HepG2 (cell line): ENCODE measurements at regions not wholly inside any gene's neighbourhood (a gene's known extent, or its start where the extent isn't known, plus 50 kb on each side); places are given as distances from the start of the nearest gene placed in this dataset.
A peak's percentile ranks its signal among the peaks of the same experiment; 100 is the strongest.
"Not testable (repeated sequence)": the region's sequence is repeated elsewhere in the genome, so short reads cannot be mapped to it uniquely, and the experiment has no call there.

Experiments used
- ATAC-seq: fragments of 200-7000 bp; cut with Tn5 transposase; 3 replicates; pipeline ENCODE4 v1.9.1; 2020; ENCODE audit warnings: mild to moderate bottlenecking, moderate library complexity
- BruUV-seq: library from RNA; stranded (reverse); fragments of 400-500 nt; replicated peaks from 2 replicates; lab custom pipeline; 2021; lab: Mats Ljungman, UMichigan
- CTCF ChIA-PET: fragments of 300-600 bp; formaldehyde crosslinking; extraction: SDS; loops from one replicate; lab custom pipeline; 2021; ENCODE audit warnings: low total read pairs, inconsistent platforms, low intra/inter-chr PET ratio; lab: Yijun Ruan, JAX
- POLR2A ChIA-PET: fragments of 350-600 bp; sonication (Branson Sonifier 250); formaldehyde crosslinking; loops from one replicate; lab custom pipeline; 2020; ENCODE audit warnings: antibody characterized with exemption, inconsistent platforms; lab: Yijun Ruan, JAX
- DNase-seq: peaks from one replicate; pipeline ENCODE4 v3.0.0-alpha.2; 2015; ENCODE audit warnings: low spot score
- FAIRE-seq: peaks from 3 replicates; lab custom pipeline; 2011; peaks lifted over from hg19 to GRCh38; lab: Jason Lieb, UNC
- H2AFZ ChIP-seq: one replicate; pipeline ENCODE4 v1.6.1; 2011; ENCODE audit warnings: low read length, inconsistent platforms
- H3K27ac ChIP-seq: fragments of 300-600 bp; 3 replicates; pipeline ENCODE4 v1.8.0; 2011; ENCODE audit warnings: mixed run types, mild to moderate bottlenecking, mixed read lengths, low read length, inconsistent platforms; ENCODE audit not compliant: insufficient read depth; ENCODE audit errors: extremely low read length
- H3K27me3 ChIP-seq, 2 experiments: fragments of 200-600 bp in 1 of 2; 2 replicates in 1 of 2; 3 replicates in 1 of 2; pipeline versions ENCODE4 v1.6.0 to v1.8.0; 2011; ENCODE audit warnings: low read length in 2 of 2, mild to moderate bottlenecking in 2 of 2, moderate library complexity in 2 of 2, inconsistent platforms in 1 of 2; ENCODE audit not compliant: insufficient read depth in 2 of 2, control insufficient read depth in 1 of 2
- H3K36me3 ChIP-seq, 2 experiments: fragments of 200-600 bp in 1 of 2; replicated peaks in 1 of 2; 2 replicates in 1 of 2; 3 replicates in 1 of 2; pipeline versions ENCODE4 v1.5.1 to v1.8.0; 2011; ENCODE audit warnings: low read length in 2 of 2, inconsistent platforms in 1 of 2; ENCODE audit not compliant: insufficient read depth in 2 of 2, control insufficient read depth in 1 of 2
- H3K4me1 ChIP-seq: 2 replicates; pipeline ENCODE4 v1.5.1; 2012; ENCODE audit warnings: low read length, inconsistent platforms; ENCODE audit not compliant: insufficient read depth
- H3K4me2 ChIP-seq: 2 replicates; pipeline ENCODE4 v1.6.0; 2011; ENCODE audit warnings: low read depth, low read length, inconsistent platforms
- H3K4me3 ChIP-seq, 3 experiments: fragments of 200-600 bp in 1 of 3; sonication (generic), shearing (Covaris generic) in 1 of 3; replicated peaks in 1 of 3; 2 replicates each; pipeline ENCODE4 v1.5.1; 2011 to 2016; ENCODE audit warnings: low read length in 3 of 3, inconsistent platforms in 2 of 3, low read depth in 2 of 3, mild to moderate bottlenecking in 2 of 3, control low read depth in 1 of 3, mixed read lengths in 1 of 3; ENCODE audit not compliant: insufficient read depth in 1 of 3
- H3K79me2 ChIP-seq: one replicate; pipeline ENCODE4 v1.6.1; 2011; ENCODE audit warnings: low read length, inconsistent platforms; ENCODE audit not compliant: insufficient read depth
- H3K9ac ChIP-seq: 2 replicates; pipeline ENCODE4 v1.6.0; 2011; ENCODE audit warnings: mild to moderate bottlenecking, low read depth, low read length, inconsistent platforms; ENCODE audit not compliant: insufficient read depth
- H3K9me3 ChIP-seq: 2 replicates; pipeline ENCODE4 v1.5.1; 2012; ENCODE audit warnings: mild to moderate bottlenecking, low read length
- H4K20me1 ChIP-seq: 2 replicates; pipeline ENCODE4 v1.6.0; 2011; ENCODE audit warnings: inconsistent platforms, mild to moderate bottlenecking, low read length, moderate library complexity; ENCODE audit not compliant: insufficient read depth
- AKAP8 ChIP-seq: sonication (generic); formaldehyde crosslinking; IDR thresholded peaks from 2 replicates; pipeline ENCODE4 v1.5.1; 2020; ENCODE audit warnings: mild to moderate bottlenecking, missing genetic modification reagents
- CCDC6 ChIP-seq: sonication (generic); formaldehyde crosslinking; IDR thresholded peaks from 2 replicates; pipeline ENCODE4 v1.8.1; 2022; ENCODE audit warnings: mild to moderate bottlenecking, missing genetic modification reagents, moderate library complexity
- CREBL2 ChIP-seq: sonication (generic); formaldehyde crosslinking; IDR thresholded peaks from 2 replicates; pipeline ENCODE4 v1.8.1; 2023; ENCODE audit warnings: missing genetic modification reagents, mild to moderate bottlenecking, borderline replicate concordance
- GZF1 ChIP-seq: sonication (generic); formaldehyde crosslinking; IDR thresholded peaks from 2 replicates; pipeline ENCODE4 v1.5.1; 2020; ENCODE audit warnings: mild to moderate bottlenecking, missing genetic modification reagents
- HMGA1 ChIP-seq: sonication (generic); formaldehyde crosslinking; conservative IDR thresholded peaks from 2 replicates; pipeline ENCODE4 v1.4.0; 2020; ENCODE audit warnings: missing genetic modification reagents
- MNT ChIP-seq: fragments of 450-650 bp; IDR thresholded peaks from 2 replicates; pipeline ENCODE4 v1.6.1; 2016
- ZBTB46 ChIP-seq: sonication (generic); formaldehyde crosslinking; IDR thresholded peaks from 2 replicates; pipeline ENCODE4 v1.4.0; 2020; ENCODE audit warnings: mild to moderate bottlenecking, missing genetic modification reagents, borderline replicate concordance
- ZFY ChIP-seq: sonication (generic); formaldehyde crosslinking; IDR thresholded peaks from 2 replicates; pipeline ENCODE4 v1.4.0; 2020; ENCODE audit warnings: missing genetic modification reagents
- ZNF331 ChIP-seq: sonication (generic); formaldehyde crosslinking; IDR thresholded peaks from 2 replicates; pipeline ENCODE4 v1.4.0; 2020; ENCODE audit warnings: missing genetic modification reagents
- ZNF468 ChIP-seq: sonication (generic); formaldehyde crosslinking; IDR thresholded peaks from 2 replicates; pipeline ENCODE4 v1.8.0; 2022; ENCODE audit warnings: mild to moderate bottlenecking, moderate library complexity, missing genetic modification reagents
- ZNF496 ChIP-seq: sonication (generic); formaldehyde crosslinking; IDR thresholded peaks from 2 replicates; pipeline ENCODE4 v1.8.1; 2023; ENCODE audit warnings: mild to moderate bottlenecking, moderate library complexity, missing genetic modification reagents; ENCODE audit not compliant: insufficient replicate concordance
- ZSCAN5A ChIP-seq: sonication (generic); formaldehyde crosslinking; IDR thresholded peaks from 2 replicates; pipeline ENCODE4 v1.8.0; 2022; ENCODE audit warnings: mild to moderate bottlenecking, missing genetic modification reagents, borderline replicate concordance
- WGBS: methylation state at CpG from one replicate; pipeline ENCODE4 v1.1.6; 2017; ENCODE audit warnings: low lambda C conversion rate; 5-methylcytosine and 5-hydroxymethylcytosine counted together
- in situ Hi-C: cut with HindIII; loops from 2 replicates; pipeline ENCODE4 v1.10.0; 2017; ENCODE audit warnings: low pct_unique_long_range_greater_than_20kb; ENCODE audit not compliant: extremely low pct_ligation_motif_present
- intact Hi-C: fragments of 100-400 bp; cut with micrococcal nuclease; formaldehyde crosslinking; loops from one replicate; pipeline ENCODE4 v1.10.0; 2022; ENCODE audit not compliant: unreplicated experiment

- H3K4me1 ChIP-seq, FAIRE-seq, H3K9ac ChIP-seq, H3K79me2 ChIP-seq, H3K27ac ChIP-seq, H4K20me1 ChIP-seq, H3K4me2 ChIP-seq, intact Hi-C loops, POLR2A ChIA-PET, H2AFZ ChIP-seq, ATAC-seq, H3K4me3 ChIP-seq, H3K36me3 ChIP-seq, in situ Hi-C loops, DNase-seq, BruUV-seq, H3K27me3 ChIP-seq, H3K9me3 ChIP-seq: not testable (repeated sequence)
- TF ChIP-seq MNT = peak; percentile 9; the same call in 1 of the 2 replicates
- CTCF ChIA-PET = interaction anchor here (1.5 to 1.9 kb wide), 2 partner anchors 51 to 81 kb away, joined by 4 to 5 read pairs; no protein-coding TSS in a partner anchor
- WGBS = 25% methylated on average over 3 of the region's 3 CpGs
These were observed 411.2 kb downstream of the MED13L start for GRCh38 chr12:115866281-115866680.

GRCh38 chr12:115864396-115864795 lies 413.1 kb downstream of the MED13L start:
- Histone ChIP-seq H3K79me2 (no peaks in the 10 kb centered on the region), H3K4me2 (no peak overlapping the region), H2AFZ (no peak overlapping the region), H3K27ac (no peak overlapping the region), H3K9ac (no peak overlapping the region), H3K4me1 (no peaks in the 10 kb centered on the region), H3K36me3 (no peaks in the 10 kb centered on the region), H4K20me1 (no peaks in the 10 kb centered on the region), H3K27me3 (no peaks in the 10 kb centered on the region), H3K4me3 (no peak overlapping the region), H3K9me3 (no peaks in the 10 kb centered on the region)
- POLR2A ChIA-PET = no interaction called here
- FAIRE-seq (no peak), DNase-seq (no peak), ATAC-seq (no peak)
- 61% methylated on average over 2 of the region's 2 CpGs for WGBS
- intact Hi-C loops = no loop called here
- CTCF ChIA-PET = no interaction called here
- BruUV-seq = no TSS peak
- in situ Hi-C loops = no loop called here
- TF ChIP-seq ZNF468 (no peak), ZNF331 (CRISPR knock-in tag) (no peak), CREBL2 (no peak), GZF1 (CRISPR knock-in tag) (no peak), AKAP8 (CRISPR knock-in tag) (no peak), CCDC6 (CRISPR knock-in tag) (no peak), ZSCAN5A (CRISPR knock-in tag) (no peak), ZNF496 (CRISPR knock-in tag) (no peak), ZFY (CRISPR knock-in tag) (no peak), HMGA1 (CRISPR knock-in tag) (no peak), ZBTB46 (CRISPR knock-in tag) (no peak)
